ENCODE measurements at regions not wholly inside any gene's neighbourhood (a gene's known extent, or its start where the extent isn't known, plus 50 kb on each side); places are given as distances from the start of the nearest gene placed in this dataset.

DNA sequence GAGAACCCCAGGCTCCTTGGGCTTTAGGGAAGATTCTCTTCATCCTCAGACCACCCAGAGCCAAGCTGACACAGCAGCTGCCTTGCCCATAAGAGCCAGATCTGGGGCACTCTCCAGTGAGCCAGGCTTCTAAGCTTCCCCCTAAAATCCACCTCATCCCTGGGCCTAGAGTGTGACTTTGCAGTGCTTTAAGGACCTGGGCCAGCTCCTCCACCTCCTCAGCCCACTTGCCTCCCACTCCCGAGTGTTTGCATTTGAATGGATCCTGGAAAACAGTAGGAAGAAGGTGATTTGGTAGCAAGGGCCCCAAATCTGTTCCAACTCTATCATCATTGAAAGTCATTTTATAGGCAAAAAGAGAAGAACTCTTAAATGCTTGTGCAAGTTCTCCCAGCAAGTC lies 108.7 kb upstream of the UBL3 start:
- WGBS, 3 donors = 60 to 69% (median 67%) methylated on average over 1 of the region's 1 CpG
- Histone ChIP-seq H3K27me3 (no peaks in the 10 kb centered on the region), H3K9me3 (no peaks in the 10 kb centered on the region), H3K27ac (no peak overlapping the region), H3K4me3 (no peak overlapping the region), H3K4me1 (ENCODE audit: insufficient read depth) (no peaks in the 10 kb centered on the region), H3K36me3 (no peaks in the 10 kb centered on the region)
- TF ChIP-seq POLR2A (IDR thresholded peaks at IDR 0.05) = no peak
- TF ChIP-seq EP300 (IDR thresholded peaks at IDR 0.05) = no peak
- TF ChIP-seq, protein P1, sequence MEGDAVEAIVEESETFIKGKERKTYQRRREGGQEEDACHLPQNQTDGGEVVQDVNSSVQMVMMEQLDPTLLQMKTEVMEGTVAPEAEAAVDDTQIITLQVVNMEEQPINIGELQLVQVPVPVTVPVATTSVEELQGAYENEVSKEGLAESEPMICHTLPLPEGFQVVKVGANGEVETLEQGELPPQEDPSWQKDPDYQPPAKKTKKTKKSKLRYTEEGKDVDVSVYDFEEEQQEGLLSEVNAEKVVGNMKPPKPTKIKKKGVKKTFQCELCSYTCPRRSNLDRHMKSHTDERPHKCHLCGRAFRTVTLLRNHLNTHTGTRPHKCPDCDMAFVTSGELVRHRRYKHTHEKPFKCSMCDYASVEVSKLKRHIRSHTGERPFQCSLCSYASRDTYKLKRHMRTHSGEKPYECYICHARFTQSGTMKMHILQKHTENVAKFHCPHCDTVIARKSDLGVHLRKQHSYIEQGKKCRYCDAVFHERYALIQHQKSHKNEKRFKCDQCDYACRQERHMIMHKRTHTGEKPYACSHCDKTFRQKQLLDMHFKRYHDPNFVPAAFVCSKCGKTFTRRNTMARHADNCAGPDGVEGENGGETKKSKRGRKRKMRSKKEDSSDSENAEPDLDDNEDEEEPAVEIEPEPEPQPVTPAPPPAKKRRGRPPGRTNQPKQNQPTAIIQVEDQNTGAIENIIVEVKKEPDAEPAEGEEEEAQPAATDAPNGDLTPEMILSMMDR (IDR thresholded peaks at IDR 0.05) = no peak
- no peak for DNase-seq
- intact Hi-C loops (cut with DNase I) = no loop called here

DNA sequence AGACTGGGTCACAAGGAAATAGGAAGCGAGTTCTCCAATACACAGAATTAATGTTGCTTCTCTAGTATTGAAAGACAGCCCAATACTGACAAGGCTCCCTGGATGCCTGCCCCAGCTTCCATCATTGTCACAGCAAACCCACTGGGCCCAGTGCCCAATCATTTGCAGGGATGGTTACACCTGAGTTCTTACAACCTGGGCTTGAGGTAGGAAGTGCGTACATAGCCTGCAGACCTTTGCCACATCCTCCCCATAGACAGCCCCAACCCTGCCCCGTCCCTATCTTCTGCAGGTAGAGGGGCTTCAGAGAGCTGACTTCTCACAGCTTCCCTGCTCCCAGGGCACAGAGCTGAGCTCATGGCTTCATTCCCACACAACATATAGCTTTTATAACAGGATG lies 108.1 kb upstream of the UBL3 start:
- 94 to 98% (median 95%) methylated on average over 3 of the region's 3 CpGs for WGBS, 3 donors
- TF ChIP-seq, protein P1 (IDR thresholded peaks at IDR 0.05) = no peak
- TF ChIP-seq POLR2A (IDR thresholded peaks at IDR 0.05) (no peak), EP300 (IDR thresholded peaks at IDR 0.05) (no peak)
- H3K4me3 ChIP-seq = no peak overlapping the region
- no peaks in the 10 kb centered on the region for H3K9me3 ChIP-seq
- H3K4me1 ChIP-seq (ENCODE audit: insufficient read depth) = no peaks in the 10 kb centered on the region
- no peak for DNase-seq
- no peaks in the 10 kb centered on the region for H3K27me3 ChIP-seq
- H3K27ac ChIP-seq = no peak overlapping the region
- no peaks in the 10 kb centered on the region for H3K36me3 ChIP-seq
- intact Hi-C loops (cut with DNase I) = no loop called here

DNA sequence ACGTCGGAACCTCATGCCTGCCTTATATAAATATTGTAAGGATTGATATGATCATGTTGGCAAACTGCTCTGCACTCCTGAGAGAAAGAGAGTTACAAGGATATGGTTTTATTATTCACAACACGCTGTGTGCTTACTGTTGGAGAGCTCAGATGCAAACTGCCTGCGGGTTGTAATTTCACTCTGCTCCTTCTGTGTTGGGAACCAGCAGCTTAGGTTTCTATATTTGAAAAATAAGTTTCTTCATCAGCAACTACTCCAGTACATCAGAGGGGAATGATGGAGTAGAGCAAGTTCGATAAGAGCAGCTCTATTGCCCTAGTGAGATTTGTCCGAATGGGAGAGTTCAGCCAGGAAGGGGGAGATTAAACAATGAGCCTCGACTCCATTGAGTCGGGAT lies 106.9 kb upstream of the UBL3 start:
- no peaks in the 10 kb centered on the region for H3K4me1 ChIP-seq (ENCODE audit: insufficient read depth)
- no peak for DNase-seq
- intact Hi-C loops (cut with DNase I) = no loop called here
- H3K27ac ChIP-seq = no peak overlapping the region
- H3K27me3 ChIP-seq = no peaks in the 10 kb centered on the region
- TF ChIP-seq, protein P1 (IDR thresholded peaks at IDR 0.05) = no peak
- TF ChIP-seq POLR2A (IDR thresholded peaks at IDR 0.05) (no peak), EP300 (IDR thresholded peaks at IDR 0.05) (no peak)
- no peak overlapping the region for H3K4me3 ChIP-seq
- 21 to 39% (median 26%) methylated on average over 8 of the region's 8 CpGs for WGBS, 3 donors
- H3K36me3 ChIP-seq = no peaks in the 10 kb centered on the region
- no peaks in the 10 kb centered on the region for H3K9me3 ChIP-seq

DNA sequence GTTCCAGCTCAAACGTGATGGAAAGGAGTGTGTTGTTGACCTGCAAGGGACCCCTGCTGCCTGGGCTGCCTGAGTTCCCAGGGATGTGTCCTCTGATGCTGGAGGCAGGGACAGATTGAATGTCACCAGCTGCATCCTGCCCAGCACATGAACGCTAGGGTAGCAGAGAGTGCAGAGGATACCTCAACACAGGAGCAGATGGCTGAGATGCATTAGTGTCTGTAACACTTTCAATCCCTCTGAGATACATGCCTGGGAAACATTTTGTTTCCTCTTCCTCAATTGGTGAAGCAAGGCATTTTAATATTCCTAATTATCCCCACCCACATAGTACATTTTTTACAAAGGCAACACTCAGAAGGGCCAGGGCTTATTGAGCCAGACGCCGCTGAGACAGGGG lies 106.4 kb upstream of the UBL3 start:
- intact Hi-C loops (cut with DNase I) = no loop called here
- TF ChIP-seq, protein P1 (IDR thresholded peaks at IDR 0.05) = no peak
- TF ChIP-seq POLR2A (IDR thresholded peaks at IDR 0.05) (no peak), EP300 (IDR thresholded peaks at IDR 0.05) (no peak)
- WGBS, 3 donors = 14 to 31% (median 18%) methylated on average over 4 of the region's 4 CpGs
- Histone ChIP-seq H3K27ac (no peak overlapping the region), H3K4me1 (ENCODE audit: insufficient read depth) (no peaks in the 10 kb centered on the region), H3K9me3 (no peaks in the 10 kb centered on the region), H3K27me3 (no peaks in the 10 kb centered on the region), H3K4me3 (no peak overlapping the region), H3K36me3 (no peaks in the 10 kb centered on the region)
- no peak for DNase-seq
